ENCODE measurements at regions not wholly inside any gene's neighbourhood (a gene's known extent, or its start where the extent isn't known, plus 50 kb on each side); places are given as distances from the start of the nearest gene placed in this dataset.

DNA sequence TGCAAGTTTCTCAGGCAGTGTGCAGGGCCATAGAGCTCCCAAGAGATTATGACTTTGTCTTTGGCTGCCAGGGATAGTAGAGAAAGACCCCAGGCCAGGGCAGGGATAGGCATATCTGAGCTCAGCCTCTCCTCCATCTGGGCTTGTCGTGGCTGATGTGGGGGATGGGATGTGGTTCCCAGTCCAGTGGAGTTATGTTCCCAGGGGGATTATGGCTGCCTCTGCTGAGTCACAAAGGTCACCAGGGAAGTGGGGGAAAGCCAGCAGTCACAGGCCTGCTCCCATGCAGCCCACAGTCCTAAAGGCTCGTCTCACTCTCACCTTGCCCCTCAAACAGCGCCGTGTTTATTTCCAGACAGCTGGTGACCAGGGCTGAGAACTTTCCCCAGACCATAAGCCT is 354.9 kb downstream of the SI start:
- TF ChIP-seq EZH2phosphoT487 (IDR thresholded peaks at IDR 0.05; ENCODE audit: borderline replicate concordance, low read length) = no peak
- TF ChIP-seq, protein P1, sequence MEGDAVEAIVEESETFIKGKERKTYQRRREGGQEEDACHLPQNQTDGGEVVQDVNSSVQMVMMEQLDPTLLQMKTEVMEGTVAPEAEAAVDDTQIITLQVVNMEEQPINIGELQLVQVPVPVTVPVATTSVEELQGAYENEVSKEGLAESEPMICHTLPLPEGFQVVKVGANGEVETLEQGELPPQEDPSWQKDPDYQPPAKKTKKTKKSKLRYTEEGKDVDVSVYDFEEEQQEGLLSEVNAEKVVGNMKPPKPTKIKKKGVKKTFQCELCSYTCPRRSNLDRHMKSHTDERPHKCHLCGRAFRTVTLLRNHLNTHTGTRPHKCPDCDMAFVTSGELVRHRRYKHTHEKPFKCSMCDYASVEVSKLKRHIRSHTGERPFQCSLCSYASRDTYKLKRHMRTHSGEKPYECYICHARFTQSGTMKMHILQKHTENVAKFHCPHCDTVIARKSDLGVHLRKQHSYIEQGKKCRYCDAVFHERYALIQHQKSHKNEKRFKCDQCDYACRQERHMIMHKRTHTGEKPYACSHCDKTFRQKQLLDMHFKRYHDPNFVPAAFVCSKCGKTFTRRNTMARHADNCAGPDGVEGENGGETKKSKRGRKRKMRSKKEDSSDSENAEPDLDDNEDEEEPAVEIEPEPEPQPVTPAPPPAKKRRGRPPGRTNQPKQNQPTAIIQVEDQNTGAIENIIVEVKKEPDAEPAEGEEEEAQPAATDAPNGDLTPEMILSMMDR (IDR thresholded peaks at IDR 0.05; ENCODE audit: low read depth, low read length, poor library complexity, severe bottlenecking) = no peak

Data from DOHH2 (cell line).